AG04450 (cell line): ENCODE measurements at regions not wholly inside any gene's neighbourhood (a gene's known extent, or its start where the extent isn't known, plus 50 kb on each side); places are given as distances from the start of the nearest gene placed in this dataset.

Experiments used
- CTCF ChIA-PET: fragments of 300-600, 350-600 bp; formaldehyde crosslinking; extraction: SDS; loops from one replicate; lab custom pipeline; 2022; ENCODE audit warnings: antibody characterized with exemption, inconsistent platforms; lab: Charles Lee
- POLR2A ChIA-PET: fragments of 350-600 bp; formaldehyde crosslinking; extraction: SDS; loops from one replicate; lab custom pipeline; 2021; ENCODE audit warnings: antibody characterized with exemption, inconsistent platforms; lab: Yijun Ruan, JAX
- DNase-seq: peaks from one replicate; pipeline ENCODE4 v3.0.0-alpha.2; 2011; ENCODE audit warnings: low read depth, low spot score
- H3K27ac ChIP-seq: one replicate; pipeline ENCODE4 v1.5.1; 2012; ENCODE audit warnings: low read depth, low read length, control low read depth
- H3K27me3 ChIP-seq: one replicate; pipeline ENCODE4 v1.6.0; 2012; ENCODE audit warnings: low read length; ENCODE audit not compliant: control insufficient read depth, insufficient read depth
- H3K4me3 ChIP-seq: 2 replicates; pipeline ENCODE4 v1.5.1; 2011; ENCODE audit warnings: mild to moderate bottlenecking, low read depth, low read length, control low read depth
- H3K9me3 ChIP-seq: 2 replicates; pipeline ENCODE4 v1.5.1; 2012; ENCODE audit warnings: low read length; ENCODE audit not compliant: control insufficient read depth, insufficient read depth
- CTCF ChIP-seq: IDR thresholded peaks from 2 replicates; pipeline ENCODE4 v1.5.1; 2011; ENCODE audit warnings: low read depth, low read length, control low read depth, inconsistent platforms

GRCh38 chr9:135372036-135372435, 107.5 kb upstream of the PPP1R26 start:
- Histone ChIP-seq H3K27ac (no peak overlapping the region), H3K27me3 (peaks cover 4% of the 10 kb centered on the region), H3K9me3 (peaks cover 17% of the 10 kb centered on the region; the same call in 1 of the 2 replicates), H3K4me3 (no peak overlapping the region)
- CTCF ChIA-PET: interaction anchor here (1.4 kb wide), 1 partner anchor 41 kb away, joined by 3 read pairs; no protein-coding TSS in a partner anchor
- TF ChIP-seq CTCF: no peak
- no peak for DNase-seq
- POLR2A ChIA-PET: no interaction called here

GRCh38 chr9:135372501-135373008, 107.0 kb upstream of the PPP1R26 start:
- ChIA-PET POLR2A (no interaction called here), CTCF (interaction anchor here (1.4 kb wide), 1 partner anchor 40 kb away, joined by 3 read pairs; no protein-coding TSS in a partner anchor)
- TF ChIP-seq CTCF: no peak
- H3K27ac ChIP-seq: no peak overlapping the region
- peaks cover 22% of the 10 kb centered on the region; the same call in 1 of the 2 replicates for H3K9me3 ChIP-seq
- peaks cover 4% of the 10 kb centered on the region for H3K27me3 ChIP-seq
- H3K4me3 ChIP-seq: no peak overlapping the region
- DNase-seq: no peak

GRCh38 chr9:135373151-135373685, 106.4 kb upstream of the PPP1R26 start:
- Histone ChIP-seq H3K4me3 (no peak overlapping the region), H3K27me3 (peaks cover 4% of the 10 kb centered on the region), H3K27ac (no peak overlapping the region), H3K9me3 (peaks cover 28% of the 10 kb centered on the region)
- TF ChIP-seq CTCF: no peak
- DNase-seq: no peak
- ChIA-PET POLR2A (no interaction called here), CTCF (interaction anchor here (1.4 kb wide), 1 partner anchor 40 kb away, joined by 3 read pairs; no protein-coding TSS in a partner anchor)

GRCh38 chr9:135373820-135374219, 105.8 kb upstream of the PPP1R26 start:
- Histone ChIP-seq H3K9me3 (peaks cover 34% of the 10 kb centered on the region), H3K27ac (no peak overlapping the region), H3K4me3 (no peak overlapping the region), H3K27me3 (peaks cover 4% of the 10 kb centered on the region)
- ChIA-PET CTCF (no interaction called here), POLR2A (no interaction called here)
- no peak for DNase-seq
- TF ChIP-seq CTCF: no peak

GRCh38 chr9:135374591-135374990, 105.0 kb upstream of the PPP1R26 start:
- ChIA-PET POLR2A (no interaction called here), CTCF (no interaction called here)
- Histone ChIP-seq H3K27ac (no peak overlapping the region), H3K4me3 (no peak overlapping the region), H3K27me3 (peaks cover 4% of the 10 kb centered on the region), H3K9me3 (peaks cover 38% of the 10 kb centered on the region)
- no peak for DNase-seq
- TF ChIP-seq CTCF: no peak
